Renal cortex interstitium (tissue), 11 donors: ENCODE measurements at regions not wholly inside any gene's neighbourhood (a gene's known extent, or its start where the extent isn't known, plus 50 kb on each side); places are given as distances from the start of the nearest gene placed in this dataset.

Source experiments
- DNase-seq, 11 donors: peaks; one replicate each; pipeline ENCODE4 v3.0.0-alpha.2; 2013; ENCODE audit warnings: low read depth in 9 of 11, low spot score in 4 of 11; ENCODE audit errors: extremely low read depth in 1 of 11

- no peak for DNase-seq
These were observed 581.0 kb upstream of the MIR17HG start for GRCh38 chr13:90766386-90766902.

GRCh38 chr13:90768116-90768515 is 579.4 kb upstream of the MIR17HG start:
- no peak for DNase-seq

GRCh38 chr13:90769387-90769786 is 578.1 kb upstream of the MIR17HG start:
- DNase-seq = no peak

- DNase-seq = no peak
These were observed 577.2 kb upstream of the MIR17HG start for GRCh38 chr13:90770334-90770733.

- DNase-seq = no peak
These were observed 573.8 kb upstream of the MIR17HG start for GRCh38 chr13:90773681-90774080.

- no peak for DNase-seq
These were observed 571.3 kb upstream of the MIR17HG start for GRCh38 chr13:90776051-90776748.

- DNase-seq = no peak
These were observed 564.2 kb upstream of the MIR17HG start for GRCh38 chr13:90783273-90783672.

- DNase-seq = no peak
These were observed 560.5 kb upstream of the MIR17HG start for GRCh38 chr13:90787007-90787406.

GRCh38 chr13:90792335-90792734 is 555.2 kb upstream of the MIR17HG start:
- no peak for DNase-seq

GRCh38 chr13:90793261-90793820 is 554.1 kb upstream of the MIR17HG start:
- DNase-seq = no peak

GRCh38 chr13:90796474-90796873 is 551.0 kb upstream of the MIR17HG start:
- no peak for DNase-seq

- DNase-seq = no peak
These were observed 550.2 kb upstream of the MIR17HG start for GRCh38 chr13:90797335-90797734.

- no peak for DNase-seq
These were observed 549.1 kb upstream of the MIR17HG start for GRCh38 chr13:90798381-90798780.

GRCh38 chr13:90800082-90800746 is 547.3 kb upstream of the MIR17HG start:
- no peak for DNase-seq

GRCh38 chr13:90801621-90802020 is 545.9 kb upstream of the MIR17HG start:
- DNase-seq = no peak

- no peak for DNase-seq
These were observed 544.3 kb upstream of the MIR17HG start for GRCh38 chr13:90803210-90803609.

GRCh38 chr13:90806016-90806615 is 541.4 kb upstream of the MIR17HG start:
- DNase-seq = no peak

GRCh38 chr13:90806892-90807291 is 540.6 kb upstream of the MIR17HG start:
- no peak for DNase-seq

GRCh38 chr13:90808838-90809237 is 538.6 kb upstream of the MIR17HG start:
- DNase-seq = no peak

- no peak for DNase-seq
These were observed 523.5 kb upstream of the MIR17HG start for GRCh38 chr13:90824032-90824431.
